Stimulated activated naive CD4-positive, alpha-beta T cell (primary cell): ENCODE measurements at regions not wholly inside any gene's neighbourhood (a gene's known extent, or its start where the extent isn't known, plus 50 kb on each side); places are given as distances from the start of the nearest gene placed in this dataset.

Experiments
- DNase-seq, 6 experiments: peaks; one replicate each; lab custom pipeline; 2025; lab: John Stamatoyannopoulos, UW

GRCh38 chr15:67000896-67001295 lies 64.5 kb upstream of the SMAD3 start:
- DNase-seq = no peak

GRCh38 chr15:67002368-67002767 lies 63.0 kb upstream of the SMAD3 start:
- DNase-seq = no peak

GRCh38 chr15:67003586-67003985 lies 61.8 kb upstream of the SMAD3 start:
- DNase-seq = no peak

- no peak for DNase-seq
These were observed 61.3 kb upstream of the SMAD3 start for GRCh38 chr15:67004142-67004541.

GRCh38 chr15:67005294-67005996 lies 60.0 kb upstream of the SMAD3 start:
- no peak for DNase-seq

- DNase-seq = no peak
These were observed 59.0 kb upstream of the SMAD3 start for GRCh38 chr15:67006083-67007065.

- DNase-seq = no peak
These were observed 55.5 kb upstream of the SMAD3 start for GRCh38 chr15:67009576-67010569.

- no peak for DNase-seq
These were observed 54.3 kb upstream of the SMAD3 start for GRCh38 chr15:67010898-67011616.

GRCh38 chr15:67011617-67012005 lies 53.8 kb upstream of the SMAD3 start:
- no peak for DNase-seq

- DNase-seq = no peak
These were observed 51.7 kb upstream of the SMAD3 start for GRCh38 chr15:67013696-67014095.
